CD14-positive monocyte (primary cell): ENCODE measurements at regions not wholly inside any gene's neighbourhood (a gene's known extent, or its start where the extent isn't known, plus 50 kb on each side); places are given as distances from the start of the nearest gene placed in this dataset.

Experiments
- DNase-seq, 3 donors: peaks; one replicate each; pipeline ENCODE4 v3.0.0-alpha.2; 2011 to 2022
- H2AFZ ChIP-seq: 2 replicates; pipeline ENCODE4 v1.6.0; 2012; ENCODE audit warnings: mild to moderate bottlenecking, low read depth, low read length, inconsistent platforms; ENCODE audit not compliant: insufficient read depth, poor library complexity, severe bottlenecking
- H3K27ac ChIP-seq, 2 donors: 1 replicate in 1 of 2; 2 replicates in 1 of 2; pipeline ENCODE4 v1.5.1; 2012 to 2013; ENCODE audit warnings: low read length in 2 of 2, control low read depth in 1 of 2, inconsistent platforms in 1 of 2, low read depth in 1 of 2, mild to moderate bottlenecking in 1 of 2
- H3K27me3 ChIP-seq, 2 donors: one replicate each; pipeline versions ENCODE4 v1.6.0 to v1.6.1; 2011 to 2013; ENCODE audit warnings: low read length in 2 of 2; ENCODE audit not compliant: control insufficient read depth in 2 of 2, insufficient read depth in 2 of 2
- H3K36me3 ChIP-seq, 2 donors: replicated peaks in 1 of 2; 1 replicate in 1 of 2; 2 replicates in 1 of 2; pipeline versions ENCODE4 v1.5.1 to v1.6.1; 2012 to 2013; ENCODE audit warnings: low read length in 2 of 2, control low read depth in 1 of 2, inconsistent platforms in 1 of 2, mild to moderate bottlenecking in 1 of 2; ENCODE audit not compliant: insufficient read depth in 2 of 2, control insufficient read depth in 1 of 2
- H3K4me1 ChIP-seq, 2 donors: 1 replicate in 1 of 2; 2 replicates in 1 of 2; pipeline versions ENCODE4 v1.5.1 to v1.6.1; 2012 to 2013; ENCODE audit warnings: low read length in 2 of 2, control low read depth in 1 of 2, inconsistent platforms in 1 of 2, mild to moderate bottlenecking in 1 of 2, moderate library complexity in 1 of 2; ENCODE audit not compliant: insufficient read depth in 2 of 2, control insufficient read depth in 1 of 2
- H3K4me2 ChIP-seq: replicated peaks from 2 replicates; pipeline ENCODE3; 2012; ENCODE audit warnings: low read length, moderate library complexity, mild to moderate bottlenecking; ENCODE audit not compliant: poor library complexity, severe bottlenecking; ENCODE audit errors: extremely low read depth
- H3K4me3 ChIP-seq, 3 experiments: fragments of 200-600 bp in 1 of 3; sonication (generic) in 1 of 3; replicated peaks in 1 of 3; 1 replicate in 2 of 3; 2 replicates in 1 of 3; pipeline ENCODE4 v1.5.1; 2011 to 2013; ENCODE audit warnings: low read length in 3 of 3, mild to moderate bottlenecking in 3 of 3, control low read depth in 2 of 3, low read depth in 2 of 3, inconsistent platforms in 1 of 3, moderate library complexity in 1 of 3
- H3K79me2 ChIP-seq: 2 replicates; pipeline ENCODE4 v1.6.0; 2012; ENCODE audit warnings: mild to moderate bottlenecking, control low read depth, inconsistent platforms, low read length, moderate library complexity; ENCODE audit not compliant: insufficient read depth
- H3K9ac ChIP-seq: 2 replicates; pipeline ENCODE4 v1.6.0; 2017; ENCODE audit warnings: low read length, mild to moderate bottlenecking; ENCODE audit not compliant: insufficient read depth, poor library complexity, severe bottlenecking
- H3K9me3 ChIP-seq, 2 donors: replicated peaks in 1 of 2; 1 replicate in 1 of 2; 2 replicates in 1 of 2; pipeline versions ENCODE4 v1.5.1 to v1.6.1; 2012 to 2013; ENCODE audit warnings: low read length in 2 of 2, control low read depth in 1 of 2; ENCODE audit not compliant: control insufficient read depth in 1 of 2, insufficient read depth in 1 of 2
- H4K20me1 ChIP-seq: 2 replicates; pipeline ENCODE4 v1.6.0; 2012; ENCODE audit warnings: mild to moderate bottlenecking, low read length, control low read depth, moderate library complexity; ENCODE audit not compliant: insufficient read depth
- H3K27ac Mint-ChIP-seq, 7 donors: one replicate each; pipeline ENCODE4 v1.8.0; 2020; ENCODE audit warnings: mild to moderate bottlenecking in 7 of 7, mixed read lengths in 7 of 7, moderate library complexity in 6 of 7, inconsistent platforms in 2 of 7
- H3K27me3 Mint-ChIP-seq, 3 donors: one replicate each; pipeline ENCODE4 v1.8.0; 2021 to 2022; ENCODE audit warnings: low read depth in 3 of 3, mild to moderate bottlenecking in 3 of 3, mixed read lengths in 3 of 3, moderate library complexity in 3 of 3, inconsistent platforms in 1 of 3
- H3K36me3 Mint-ChIP-seq, 2 donors: one replicate each; pipeline ENCODE4 v1.8.0; 2020; ENCODE audit warnings: mixed read lengths in 2 of 2, inconsistent platforms in 1 of 2, mild to moderate bottlenecking in 1 of 2
- H3K4me1 Mint-ChIP-seq: one replicate; pipeline ENCODE4 v1.8.0; 2020; ENCODE audit warnings: mild to moderate bottlenecking, mixed read lengths
- H3K4me3 Mint-ChIP-seq, 2 donors: one replicate each; pipeline ENCODE4 v1.8.0; 2020; ENCODE audit warnings: mild to moderate bottlenecking in 2 of 2, mixed read lengths in 2 of 2, moderate library complexity in 1 of 2
- H3K9me3 Mint-ChIP-seq, 7 donors: one replicate each; pipeline ENCODE4 v1.8.0; 2020 to 2022; ENCODE audit warnings: mixed read lengths in 7 of 7, mild to moderate bottlenecking in 6 of 7, moderate library complexity in 6 of 7, inconsistent platforms in 2 of 7
- WGBS: methylation state at CpG from one replicate; pipeline ENCODE4 v1.1.5; 2013; ENCODE audit warnings: missing lambda C conversion rate; ENCODE audit not compliant: insufficient coverage; 5-methylcytosine and 5-hydroxymethylcytosine counted together
- intact Hi-C, 2 donors: fragments of 100-400 bp; cut with micrococcal nuclease; formaldehyde crosslinking; loops; one replicate each; pipeline versions ENCODE4 v1.15.0 to v1.15.1; 2023
- TF ChIP-seq, protein P1 (sequence below): fragments of 200-600 bp; IDR thresholded peaks from one replicate; pipeline ENCODE4 v1.8.0; 2022; ENCODE audit warnings: antibody characterized with exemption, mild to moderate bottlenecking

DNA sequence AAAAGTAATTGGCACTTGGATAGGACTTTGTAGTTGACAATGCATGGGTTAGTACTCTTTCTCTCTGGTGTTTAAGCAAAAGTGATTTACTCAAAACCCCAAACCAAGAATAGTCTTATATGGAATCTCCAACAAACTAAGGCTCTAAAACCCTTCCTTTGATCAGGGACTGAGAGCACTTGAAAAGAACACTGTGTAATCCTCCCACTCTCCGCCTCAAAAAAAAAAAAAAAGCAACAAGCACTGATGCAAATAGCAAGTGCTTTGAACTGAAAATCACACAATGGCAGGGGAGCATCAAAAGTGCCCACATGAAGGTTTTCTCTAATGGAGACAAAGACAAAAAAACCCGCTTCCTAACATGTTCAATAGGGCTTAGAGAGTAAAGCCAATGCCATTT is 467.9 kb upstream of the AUTS2 start:
- H3K79me2 ChIP-seq, result no peaks in the 10 kb centered on the region
- no CpG with 5 or more reads among the region's 2 CpGs for WGBS
- no peak overlapping the region for H3K4me3 ChIP-seq
- intact Hi-C loops, result no loop called here
- H3K4me2 ChIP-seq, result no peak overlapping the region
- H3K36me3 ChIP-seq, result no peaks in the 10 kb centered on the region
- no peaks in the 10 kb centered on the region for H4K20me1 ChIP-seq
- TF ChIP-seq, protein P1, sequence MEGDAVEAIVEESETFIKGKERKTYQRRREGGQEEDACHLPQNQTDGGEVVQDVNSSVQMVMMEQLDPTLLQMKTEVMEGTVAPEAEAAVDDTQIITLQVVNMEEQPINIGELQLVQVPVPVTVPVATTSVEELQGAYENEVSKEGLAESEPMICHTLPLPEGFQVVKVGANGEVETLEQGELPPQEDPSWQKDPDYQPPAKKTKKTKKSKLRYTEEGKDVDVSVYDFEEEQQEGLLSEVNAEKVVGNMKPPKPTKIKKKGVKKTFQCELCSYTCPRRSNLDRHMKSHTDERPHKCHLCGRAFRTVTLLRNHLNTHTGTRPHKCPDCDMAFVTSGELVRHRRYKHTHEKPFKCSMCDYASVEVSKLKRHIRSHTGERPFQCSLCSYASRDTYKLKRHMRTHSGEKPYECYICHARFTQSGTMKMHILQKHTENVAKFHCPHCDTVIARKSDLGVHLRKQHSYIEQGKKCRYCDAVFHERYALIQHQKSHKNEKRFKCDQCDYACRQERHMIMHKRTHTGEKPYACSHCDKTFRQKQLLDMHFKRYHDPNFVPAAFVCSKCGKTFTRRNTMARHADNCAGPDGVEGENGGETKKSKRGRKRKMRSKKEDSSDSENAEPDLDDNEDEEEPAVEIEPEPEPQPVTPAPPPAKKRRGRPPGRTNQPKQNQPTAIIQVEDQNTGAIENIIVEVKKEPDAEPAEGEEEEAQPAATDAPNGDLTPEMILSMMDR, result no peak
- DNase-seq, result no peak
- H3K27me3 Mint-ChIP-seq, result peaks cover 2 to 5% (median 4%) of the 10 kb centered on the region in 3 donors
- H3K9me3 Mint-ChIP-seq, result peaks cover 0 to 5% (median 1%) of the 10 kb centered on the region in 7 donors
- no peak overlapping the region for H3K9ac ChIP-seq
- H3K9me3 ChIP-seq, result no peaks in the 10 kb centered on the region
- no peaks in the 10 kb centered on the region for H3K36me3 Mint-ChIP-seq
- no peaks in the 10 kb centered on the region for H3K4me1 ChIP-seq
- no peak overlapping the region for H3K27ac Mint-ChIP-seq
- no peak overlapping the region for H2AFZ ChIP-seq
- H3K27ac ChIP-seq, result no peak overlapping the region
- H3K4me3 Mint-ChIP-seq, result no peak overlapping the region
- H3K4me1 Mint-ChIP-seq, result no peaks in the 10 kb centered on the region
- no peaks in the 10 kb centered on the region for H3K27me3 ChIP-seq

DNA sequence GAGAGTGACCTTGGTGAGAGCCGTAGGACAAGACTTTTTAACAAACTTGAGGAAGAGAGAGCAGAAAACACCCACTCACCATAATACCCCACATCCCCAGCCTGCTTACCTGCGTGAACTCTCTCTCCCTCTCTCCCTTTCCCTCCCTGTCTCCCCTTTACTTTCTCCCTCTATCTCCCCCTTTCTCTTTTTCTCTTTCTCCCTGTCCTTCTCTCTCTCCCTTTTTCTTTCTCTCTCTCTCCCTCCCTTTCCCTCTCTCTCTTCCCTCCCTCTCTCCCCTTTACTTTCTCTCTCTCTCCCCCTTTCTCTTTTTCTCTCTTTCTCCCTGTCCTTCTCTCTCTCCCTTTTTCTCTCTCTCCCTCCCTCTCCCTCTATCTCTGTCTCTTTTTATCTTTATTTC is 464.0 kb upstream of the AUTS2 start:
- no peak overlapping the region for H3K27ac Mint-ChIP-seq
- Histone ChIP-seq H3K9me3 (peaks cover 0 to 7% of the 10 kb centered on the region in 2 donors), H2AFZ (no peak overlapping the region), H3K4me3 (no peak overlapping the region), H3K4me2 (no peak overlapping the region), H3K36me3 (no peaks in the 10 kb centered on the region), H3K27ac (no peak overlapping the region), H3K4me1 (no peaks in the 10 kb centered on the region), H3K9ac (no peak overlapping the region), H4K20me1 (no peaks in the 10 kb centered on the region), H3K79me2 (no peaks in the 10 kb centered on the region), H3K27me3 (no peaks in the 10 kb centered on the region)
- no peaks in the 10 kb centered on the region for H3K36me3 Mint-ChIP-seq
- TF ChIP-seq, protein P1, result no peak
- peaks cover 4 to 9% (median 7%) of the 10 kb centered on the region in 7 donors for H3K9me3 Mint-ChIP-seq
- no peak overlapping the region for H3K4me3 Mint-ChIP-seq
- peaks cover 2 to 7% (median 6%) of the 10 kb centered on the region in 3 donors for H3K27me3 Mint-ChIP-seq
- intact Hi-C loops, result no loop called here
- no peaks in the 10 kb centered on the region for H3K4me1 Mint-ChIP-seq
- no peak for DNase-seq
- WGBS, result 83% methylated on average over 2 of the region's 2 CpGs
